ENCODE measurements at regions not wholly inside any gene's neighbourhood (a gene's known extent, or its start where the extent isn't known, plus 50 kb on each side); places are given as distances from the start of the nearest gene placed in this dataset.
"Not testable (repeated sequence)": the region's sequence is repeated elsewhere in the genome, so short reads cannot be mapped to it uniquely, and the experiment has no call there.

GRCh38 chr2:111390605-111391004 lies 269.9 kb downstream of the BCL2L11 start:
- DNase-seq = not testable (repeated sequence)
- no CpG with 5 or more reads among the region's 2 CpGs for WGBS

GRCh38 chr2:111395350-111396128 lies 274.8 kb downstream of the BCL2L11 start:
- not testable (repeated sequence) for H2BK15ac ChIP-seq (ENCODE audit: low read depth, poor library complexity, severe bottlenecking); H3K4me2 ChIP-seq (ENCODE audit: low read length, poor library complexity, severe bottlenecking); H3K4ac ChIP-seq (ENCODE audit: low read depth in 1 of 2, low read length in 2 of 2); H2BK5ac ChIP-seq (ENCODE audit: low read depth, low read length, poor library complexity, severe bottlenecking); H3K23ac ChIP-seq (ENCODE audit: low read length in 2 of 2); H4K8ac ChIP-seq (ENCODE audit: low read length); DNase-seq; H3K36me3 ChIP-seq (ENCODE audit: control insufficient read depth in 1 of 2, insufficient read depth in 2 of 2, low read depth in 1 of 2, low read length in 2 of 2); H2AFZ ChIP-seq (ENCODE audit: low read depth, low read length); H2AK5ac ChIP-seq (ENCODE audit: low read length, severe bottlenecking); H3K4me1 ChIP-seq (ENCODE audit: control insufficient read depth, insufficient read depth, low read depth, low read length); H4K91ac ChIP-seq (ENCODE audit: low read length); H3K9ac ChIP-seq (ENCODE audit: low read length); H3K79me1 ChIP-seq (replicated peaks; ENCODE audit: low read length, poor library complexity, severe bottlenecking); H3K9me3 ChIP-seq (ENCODE audit: control insufficient read depth, low read length); H2BK120ac ChIP-seq (ENCODE audit: low read depth, low read length); H3K18ac ChIP-seq (ENCODE audit: low read depth in 1 of 2, low read length in 2 of 2); H3K27ac ChIP-seq (ENCODE audit: low read length, poor library complexity, severe bottlenecking); H2BK12ac ChIP-seq (ENCODE audit: low read length in 2 of 2); H3K4me3 ChIP-seq (ENCODE audit: insufficient read depth in 1 of 2, low read depth in 1 of 2, low read length in 2 of 2); H3K14ac ChIP-seq (ENCODE audit: low read length in 2 of 2); H3K27me3 ChIP-seq (ENCODE audit: control insufficient read depth in 1 of 2, insufficient read depth in 1 of 2, low read length in 2 of 2)
- WGBS = no CpG with 5 or more reads among the region's 10 CpGs

More at GRCh38 chr2:111390605-111391004, 269.9 kb downstream of the BCL2L11 start:
- H3K9me3 ChIP-seq (ENCODE audit: control insufficient read depth, low read length); H4K8ac ChIP-seq (ENCODE audit: low read length); H3K4me1 ChIP-seq (ENCODE audit: control insufficient read depth, insufficient read depth, low read depth, low read length); H3K4ac ChIP-seq (ENCODE audit: low read depth in 1 of 2, low read length in 2 of 2); H3K27ac ChIP-seq (ENCODE audit: low read length, poor library complexity, severe bottlenecking); H2BK15ac ChIP-seq (ENCODE audit: low read depth, poor library complexity, severe bottlenecking); H2BK12ac ChIP-seq (ENCODE audit: low read length in 2 of 2); H3K4me3 ChIP-seq (ENCODE audit: insufficient read depth in 1 of 2, low read depth in 1 of 2, low read length in 2 of 2); H3K14ac ChIP-seq (ENCODE audit: low read length in 2 of 2); H2AK5ac ChIP-seq (ENCODE audit: low read length, severe bottlenecking); H3K36me3 ChIP-seq (ENCODE audit: control insufficient read depth in 1 of 2, insufficient read depth in 2 of 2, low read depth in 1 of 2, low read length in 2 of 2); H3K18ac ChIP-seq (ENCODE audit: low read depth in 1 of 2, low read length in 2 of 2); H3K23ac ChIP-seq (ENCODE audit: low read length in 2 of 2); H3K27me3 ChIP-seq (ENCODE audit: control insufficient read depth in 1 of 2, insufficient read depth in 1 of 2, low read length in 2 of 2); H2BK120ac ChIP-seq (ENCODE audit: low read depth, low read length); H2AFZ ChIP-seq (ENCODE audit: low read depth, low read length); H3K79me1 ChIP-seq (replicated peaks; ENCODE audit: low read length, poor library complexity, severe bottlenecking); H2BK5ac ChIP-seq (ENCODE audit: low read depth, low read length, poor library complexity, severe bottlenecking); H3K9ac ChIP-seq (ENCODE audit: low read length); H4K91ac ChIP-seq (ENCODE audit: low read length); H3K4me2 ChIP-seq (ENCODE audit: low read length, poor library complexity, severe bottlenecking): not testable (repeated sequence)

- not testable (repeated sequence) for H3K36me3 ChIP-seq (ENCODE audit: control insufficient read depth in 1 of 2, insufficient read depth in 2 of 2, low read depth in 1 of 2, low read length in 2 of 2); H3K4me3 ChIP-seq (ENCODE audit: insufficient read depth in 1 of 2, low read depth in 1 of 2, low read length in 2 of 2); DNase-seq; H4K91ac ChIP-seq (ENCODE audit: low read length); H3K18ac ChIP-seq (ENCODE audit: low read depth in 1 of 2, low read length in 2 of 2); H3K4me2 ChIP-seq (ENCODE audit: low read length, poor library complexity, severe bottlenecking); H3K4me1 ChIP-seq (ENCODE audit: control insufficient read depth, insufficient read depth, low read depth, low read length); H3K79me1 ChIP-seq (replicated peaks; ENCODE audit: low read length, poor library complexity, severe bottlenecking); H2AK5ac ChIP-seq (ENCODE audit: low read length, severe bottlenecking); H3K27ac ChIP-seq (ENCODE audit: low read length, poor library complexity, severe bottlenecking); H2BK15ac ChIP-seq (ENCODE audit: low read depth, poor library complexity, severe bottlenecking); H3K4ac ChIP-seq (ENCODE audit: low read depth in 1 of 2, low read length in 2 of 2); H2BK12ac ChIP-seq (ENCODE audit: low read length in 2 of 2); H3K9me3 ChIP-seq (ENCODE audit: control insufficient read depth, low read length); H4K8ac ChIP-seq (ENCODE audit: low read length); H2AFZ ChIP-seq (ENCODE audit: low read depth, low read length); H3K9ac ChIP-seq (ENCODE audit: low read length); H3K23ac ChIP-seq (ENCODE audit: low read length in 2 of 2); H2BK5ac ChIP-seq (ENCODE audit: low read depth, low read length, poor library complexity, severe bottlenecking); H2BK120ac ChIP-seq (ENCODE audit: low read depth, low read length); H3K27me3 ChIP-seq (ENCODE audit: control insufficient read depth in 1 of 2, insufficient read depth in 1 of 2, low read length in 2 of 2); H3K14ac ChIP-seq (ENCODE audit: low read length in 2 of 2)
- 97% methylated on average over 3 of the region's 3 CpGs for WGBS
Measured at GRCh38 chr2:111400598-111401253, 280.0 kb downstream of the BCL2L11 start.

- H4K8ac ChIP-seq (ENCODE audit: low read length); H2AK5ac ChIP-seq (ENCODE audit: low read length, severe bottlenecking); H3K79me1 ChIP-seq (replicated peaks; ENCODE audit: low read length, poor library complexity, severe bottlenecking); H3K4ac ChIP-seq (ENCODE audit: low read depth in 1 of 2, low read length in 2 of 2); H3K9ac ChIP-seq (ENCODE audit: low read length); H2BK5ac ChIP-seq (ENCODE audit: low read depth, low read length, poor library complexity, severe bottlenecking); DNase-seq; H3K23ac ChIP-seq (ENCODE audit: low read length in 2 of 2); H3K4me3 ChIP-seq (ENCODE audit: insufficient read depth in 1 of 2, low read depth in 1 of 2, low read length in 2 of 2); H3K4me1 ChIP-seq (ENCODE audit: control insufficient read depth, insufficient read depth, low read depth, low read length); H3K14ac ChIP-seq (ENCODE audit: low read length in 2 of 2); H3K27me3 ChIP-seq (ENCODE audit: control insufficient read depth in 1 of 2, insufficient read depth in 1 of 2, low read length in 2 of 2); H3K18ac ChIP-seq (ENCODE audit: low read depth in 1 of 2, low read length in 2 of 2); H2BK15ac ChIP-seq (ENCODE audit: low read depth, poor library complexity, severe bottlenecking); H3K36me3 ChIP-seq (ENCODE audit: control insufficient read depth in 1 of 2, insufficient read depth in 2 of 2, low read depth in 1 of 2, low read length in 2 of 2); H4K91ac ChIP-seq (ENCODE audit: low read length); H2BK120ac ChIP-seq (ENCODE audit: low read depth, low read length); H2AFZ ChIP-seq (ENCODE audit: low read depth, low read length); H3K9me3 ChIP-seq (ENCODE audit: control insufficient read depth, low read length); H3K27ac ChIP-seq (ENCODE audit: low read length, poor library complexity, severe bottlenecking); H3K4me2 ChIP-seq (ENCODE audit: low read length, poor library complexity, severe bottlenecking); H2BK12ac ChIP-seq (ENCODE audit: low read length in 2 of 2): not testable (repeated sequence)
- no CpG with 5 or more reads among the region's 8 CpGs for WGBS
Measured at GRCh38 chr2:111401270-111402140, 280.8 kb downstream of the BCL2L11 start.

Measured in mesenchymal stem cell (in vitro differentiated cells and primary cell).